Mucosa of descending colon (tissue), 3 donors: ENCODE measurements at regions not wholly inside any gene's neighbourhood (a gene's known extent, or its start where the extent isn't known, plus 50 kb on each side); places are given as distances from the start of the nearest gene placed in this dataset.

Experiments
- ATAC-seq: fragments of 200-7000 bp; cut with Tn5 transposase; one replicate; pipeline ENCODE4 v1.9.1; 2020; ENCODE audit warnings: mild to moderate bottlenecking, moderate library complexity
- DNase-seq, 3 donors: peaks; one replicate each; pipeline ENCODE4 v3.0.0-alpha.2; 2020
- H3K36me3 ChIP-seq: fragments of 200-600 bp; one replicate; pipeline ENCODE4 v1.8.0; 2021; ENCODE audit warnings: low read depth, mild to moderate bottlenecking
- H3K4me1 ChIP-seq: fragments of 200-600 bp; one replicate; pipeline ENCODE4 v1.8.0; 2021; ENCODE audit warnings: low read depth, mild to moderate bottlenecking
- H3K4me3 ChIP-seq: fragments of 200-600 bp; one replicate; pipeline ENCODE4 v1.8.0; 2021; ENCODE audit warnings: mild to moderate bottlenecking
- H3K9me3 ChIP-seq: fragments of 200-600 bp; one replicate; pipeline ENCODE4 v1.8.0; 2021; ENCODE audit warnings: mild to moderate bottlenecking
- CTCF ChIP-seq: fragments of 200-600 bp; IDR thresholded peaks from one replicate; pipeline ENCODE4 v1.8.0; 2022; ENCODE audit warnings: antibody characterized with exemption, mild to moderate bottlenecking
- intact Hi-C, 2 donors: fragments of 100-400 bp; cut with DNase I in 1 of 2; cut with micrococcal nuclease in 1 of 2; formaldehyde crosslinking; loops; one replicate each; pipeline versions ENCODE4 v1.11.0 to v1.11.1; 2022; cut with DNase I, micrococcal nuclease
- donor health status: DM: no; HTN: no; CAD: no; lungs with moderate emphysema.
- donor health status: DM: no; HTN: no; CAD: no.
- donor health status: DM: no; HTN: yes; CAD: no.

GRCh38 chr1:187465441-187465840 lies 636.7 kb downstream of the PLA2G4A start:
- Histone ChIP-seq H3K4me1 (no peaks in the 10 kb centered on the region), H3K9me3 (peaks cover 27% of the 10 kb centered on the region), H3K4me3 (no peak overlapping the region), H3K36me3 (no peaks in the 10 kb centered on the region)
- ATAC-seq (peak; percentile 20), DNase-seq (no peak)
- no peak for TF ChIP-seq CTCF
- intact Hi-C loops = no loop called here

- Histone ChIP-seq H3K9me3 (peaks cover 21% of the 10 kb centered on the region), H3K4me3 (no peak overlapping the region), H3K36me3 (no peaks in the 10 kb centered on the region), H3K4me1 (no peaks in the 10 kb centered on the region)
- no peak for DNase-seq
- intact Hi-C loops = no loop called here
- ATAC-seq = no peak
- TF ChIP-seq CTCF = no peak
Observed at GRCh38 chr1:187469836-187470235, 641.1 kb downstream of the PLA2G4A start.

GRCh38 chr1:187471555-187471954 lies 642.8 kb downstream of the PLA2G4A start:
- intact Hi-C loops = no loop called here
- no peak for TF ChIP-seq CTCF

GRCh38 chr1:187474336-187474735 lies 645.6 kb downstream of the PLA2G4A start:
- ATAC-seq (no peak), DNase-seq (no peak)
- H3K36me3 ChIP-seq = no peaks in the 10 kb centered on the region
- peaks cover 11% of the 10 kb centered on the region for H3K9me3 ChIP-seq
- no peaks in the 10 kb centered on the region for H3K4me1 ChIP-seq
- intact Hi-C loops = no loop called here
- no peak for TF ChIP-seq CTCF
- no peak overlapping the region for H3K4me3 ChIP-seq

More at GRCh38 chr1:187471555-187471954, 642.8 kb downstream of the PLA2G4A start:
- Histone ChIP-seq H3K4me3 (no peak overlapping the region), H3K9me3 (peaks cover 12% of the 10 kb centered on the region), H3K36me3 (no peaks in the 10 kb centered on the region), H3K4me1 (no peaks in the 10 kb centered on the region)
- DNase-seq (no peak), ATAC-seq (no peak)

- Histone ChIP-seq H3K4me3 (no peak overlapping the region), H3K4me1 (no peaks in the 10 kb centered on the region), H3K36me3 (no peaks in the 10 kb centered on the region), H3K9me3 (peaks cover 12% of the 10 kb centered on the region)
- intact Hi-C loops = no loop called here
- no peak for ATAC-seq
- no peak for TF ChIP-seq CTCF
- no peak for DNase-seq
Observed at GRCh38 chr1:187476671-187477070, 647.9 kb downstream of the PLA2G4A start.

GRCh38 chr1:187477103-187477502 lies 648.4 kb downstream of the PLA2G4A start:
- intact Hi-C loops = no loop called here
- DNase-seq = no peak
- Histone ChIP-seq H3K4me1 (no peaks in the 10 kb centered on the region), H3K9me3 (peaks cover 12% of the 10 kb centered on the region), H3K4me3 (no peak overlapping the region), H3K36me3 (no peaks in the 10 kb centered on the region)
- no peak for TF ChIP-seq CTCF
- ATAC-seq = no peak
